HCT116 (cell line): ENCODE measurements at regions not wholly inside any gene's neighbourhood (a gene's known extent, or its start where the extent isn't known, plus 50 kb on each side); places are given as distances from the start of the nearest gene placed in this dataset.

Experiments
- ATAC-seq: fragments of 200-7000 bp; cut with Tn5 transposase; 2 replicates; pipeline ENCODE4 v1.9.1; 2020; ENCODE audit warnings: mild to moderate bottlenecking, moderate library complexity
- BruUV-seq: library from RNA; stranded (reverse); fragments of 400-500 nt; replicated peaks from 2 replicates; lab custom pipeline; 2021; lab: Mats Ljungman, UMichigan
- CTCF ChIA-PET: fragments of 300-600 bp; sonication (Branson Sonifier 250); formaldehyde crosslinking; loops from one replicate; lab custom pipeline; 2021; ENCODE audit warnings: antibody characterized with exemption; lab: Charles Lee
- POLR2A ChIA-PET: fragments of 300-600, 350-600 bp; sonication (Branson Sonifier 250); formaldehyde crosslinking; loops from one replicate; lab custom pipeline; 2021; ENCODE audit warnings: antibody characterized with exemption; lab: Charles Lee
- RAD21 ChIA-PET, 2 experiments: fragments of 300-600 bp; sonication (Branson Sonifier 250); formaldehyde crosslinking; loops; one replicate each; lab custom pipeline; 2023; ENCODE audit warnings: low total read pairs in 2 of 2; ENCODE audit not compliant: uncharacterized antibody in 2 of 2, unreplicated experiment in 2 of 2, low non-redundant PET in 1 of 2; lab: Charles Lee
- DNase-seq: peaks from one replicate; pipeline ENCODE4 v3.0.0-alpha.2; 2010; ENCODE audit warnings: low read depth, low spot score
- H2AFZ ChIP-seq: fragments of 200-600 bp; shearing (Covaris generic), sonication (generic); 2 replicates; pipeline ENCODE4 v1.6.1; 2017; ENCODE audit warnings: low read depth, mixed run types, mixed read lengths, antibody characterized with exemption, low read length; ENCODE audit not compliant: poor library complexity, severe bottlenecking
- H3K27ac ChIP-seq: 2 replicates; pipeline ENCODE4 v1.5.1; 2012; ENCODE audit warnings: low read depth, low read length
- H3K27me3 ChIP-seq: fragments of 200-600 bp; sonication (generic); 2 replicates; pipeline ENCODE4 v1.6.1; 2016; ENCODE audit warnings: mixed run types, low read length, mixed read lengths; ENCODE audit not compliant: insufficient read depth
- H3K36me3 ChIP-seq, 2 experiments: fragments of 200-500 bp in 1 of 2; fragments of 200-600 bp in 1 of 2; sonication (Bioruptor generic) in 1 of 2; sonication (generic) in 1 of 2; 2 replicates each; pipeline versions ENCODE4 v1.5.1 to v1.6.1; 2014 to 2016; ENCODE audit warnings: low read length in 2 of 2, inconsistent platforms in 1 of 2, mixed read lengths in 1 of 2, mixed run types in 1 of 2; ENCODE audit not compliant: insufficient read depth in 2 of 2, control insufficient read depth in 1 of 2
- H3K4me1 ChIP-seq, 2 experiments: fragments of 200-600 bp in 1 of 2; sonication (generic) in 1 of 2; 2 replicates each; pipeline versions ENCODE4 v1.5.1 to v1.6.1; 2012 to 2017; ENCODE audit warnings: low read length in 2 of 2, inconsistent platforms in 1 of 2, mild to moderate bottlenecking in 1 of 2, mixed read lengths in 1 of 2, mixed run types in 1 of 2, moderate library complexity in 1 of 2; ENCODE audit not compliant: insufficient read depth in 2 of 2, control insufficient read depth in 1 of 2
- H3K4me2 ChIP-seq: fragments of 200-600 bp; sonication (generic); 2 replicates; pipeline ENCODE4 v1.6.1; 2017; ENCODE audit warnings: mixed run types, low read length, mixed read lengths
- H3K4me3 ChIP-seq, 2 experiments: fragments of 200-600 bp in 1 of 2; sonication (generic) in 1 of 2; replicated peaks in 1 of 2; 2 replicates each; pipeline ENCODE4 v1.5.1; 2011 to 2016; ENCODE audit warnings: low read length in 2 of 2, control low read depth in 1 of 2, low read depth in 1 of 2, mild to moderate bottlenecking in 1 of 2, mixed read lengths in 1 of 2, mixed run types in 1 of 2
- H3K79me2 ChIP-seq: fragments of 200-600 bp; sonication (generic); 2 replicates; pipeline ENCODE4 v1.6.1; 2017; ENCODE audit warnings: mild to moderate bottlenecking, mixed run types, low read length, moderate library complexity, mixed read lengths; ENCODE audit not compliant: insufficient read depth
- H3K9ac ChIP-seq: fragments of 200-600 bp; sonication (generic); 2 replicates; pipeline ENCODE4 v1.6.1; 2016; ENCODE audit warnings: low read length, mixed read lengths
- H3K9me2 ChIP-seq: fragments of 200-600 bp; sonication (generic), shearing (Covaris generic); 2 replicates; pipeline ENCODE4 v1.6.1; 2017; ENCODE audit warnings: mixed run types, mild to moderate bottlenecking, moderate library complexity; ENCODE audit not compliant: insufficient read depth
- H3K9me3 ChIP-seq, 2 experiments: fragments of 200-500 bp in 1 of 2; fragments of 200-600 bp in 1 of 2; sonication (Bioruptor generic) in 1 of 2; sonication (generic) in 1 of 2; 2 replicates each; pipeline ENCODE4 v1.6.1; 2014 to 2017; ENCODE audit warnings: low read length in 2 of 2, mixed read lengths in 2 of 2, inconsistent platforms in 1 of 2, low read depth in 1 of 2, mild to moderate bottlenecking in 1 of 2, mixed run types in 1 of 2, moderate library complexity in 1 of 2; ENCODE audit not compliant: control insufficient read depth in 1 of 2, insufficient read depth in 1 of 2
- H4K20me1 ChIP-seq: fragments of 200-600 bp; sonication (generic), shearing (Covaris generic); 2 replicates; pipeline ENCODE4 v1.6.1; 2017; ENCODE audit warnings: mixed run types, mild to moderate bottlenecking, moderate library complexity; ENCODE audit not compliant: insufficient read depth
- ATF3 ChIP-seq: IDR thresholded peaks from 2 replicates; pipeline ENCODE4 v1.6.1; 2012
- CBX3 ChIP-seq: IDR thresholded peaks from 2 replicates; pipeline ENCODE4 v1.6.1; 2012; ENCODE audit warnings: low read depth
- CEBPB ChIP-seq: IDR thresholded peaks from 2 replicates; pipeline ENCODE4 v1.6.1; 2012; ENCODE audit warnings: low read depth
- CTCF ChIP-seq, 3 experiments: fragments of 200-600 bp in 1 of 3; sonication (generic) in 1 of 3; IDR thresholded peaks in 2 of 3; conservative IDR thresholded peaks in 1 of 3; 2 replicates each; pipeline ENCODE4 v1.5.1; 2012 to 2017; ENCODE audit warnings: low read depth in 2 of 3, low read length in 2 of 3, antibody characterized with exemption in 1 of 3, borderline replicate concordance in 1 of 3, control low read depth in 1 of 3, mild to moderate bottlenecking in 1 of 3, mixed read lengths in 1 of 3, mixed run types in 1 of 3, moderate library complexity in 1 of 3; ENCODE audit not compliant: insufficient read depth in 1 of 3
- EGR1 ChIP-seq: IDR thresholded peaks from 2 replicates; pipeline ENCODE4 v1.6.1; 2012; ENCODE audit warnings: low read depth
- EZH2 ChIP-seq: fragments of 200-600 bp; sonication (generic); IDR thresholded peaks from 2 replicates; pipeline ENCODE4 v1.6.1; 2017; ENCODE audit warnings: antibody characterized with exemption, mixed run types
- EZH2phosphoT487 ChIP-seq: fragments of 200-600 bp; IDR thresholded peaks from 2 replicates; pipeline ENCODE4 v1.6.1; 2018; ENCODE audit warnings: antibody characterized with exemption, borderline replicate concordance
- JUND ChIP-seq: IDR thresholded peaks from 2 replicates; pipeline ENCODE4 v1.6.1; 2012
- MAX ChIP-seq: IDR thresholded peaks from 2 replicates; pipeline ENCODE4 v1.6.1; 2012
- POLR2A ChIP-seq: IDR thresholded peaks from 2 replicates; pipeline ENCODE4 v1.7.0; 2011; ENCODE audit warnings: borderline replicate concordance; ENCODE audit not compliant: insufficient read depth, insufficient read length; ENCODE audit errors: extremely low read depth
- RAD21 ChIP-seq: IDR thresholded peaks from 2 replicates; pipeline ENCODE4 v1.6.1; 2012; ENCODE audit warnings: low read depth, mild to moderate bottlenecking
- REST ChIP-seq: IDR thresholded peaks from 2 replicates; pipeline ENCODE4 v1.6.1; 2012; ENCODE audit warnings: low read depth
- SP1 ChIP-seq: IDR thresholded peaks from 2 replicates; pipeline ENCODE4 v1.6.1; 2012; ENCODE audit warnings: low read depth
- YY1 ChIP-seq: IDR thresholded peaks from 2 replicates; pipeline ENCODE4 v1.6.1; 2011; ENCODE audit warnings: low read length, low read depth, moderate library complexity, mild to moderate bottlenecking; ENCODE audit not compliant: insufficient replicate concordance; ENCODE audit errors: extremely low read depth
- ZBTB33 ChIP-seq: IDR thresholded peaks from 2 replicates; pipeline ENCODE4 v1.6.1; 2011; ENCODE audit warnings: mild to moderate bottlenecking, low read length, moderate library complexity; ENCODE audit not compliant: insufficient replicate concordance; ENCODE audit errors: extremely low read depth
- ZFX ChIP-seq: fragments of 450-650 bp; IDR thresholded peaks from 2 replicates; pipeline ENCODE4 v1.6.1; 2017
- intact Hi-C: fragments of 100-400 bp; cut with micrococcal nuclease; formaldehyde crosslinking; loops from 2 replicates; pipeline ENCODE4 v1.10.0; 2022

GRCh38 chr2:51628917-51629316, 597.0 kb upstream of the NRXN1 start:
- RAD21 ChIA-PET = no interaction called here
- POLR2A ChIA-PET = no interaction called here
- no peaks in the 10 kb centered on the region for H3K9me2 ChIP-seq
- H3K4me2 ChIP-seq = no peak overlapping the region
- no peaks in the 10 kb centered on the region for H3K27me3 ChIP-seq
- DNase-seq (no peak), ATAC-seq (no peak)
- H3K79me2 ChIP-seq = no peaks in the 10 kb centered on the region
- intact Hi-C loops = no loop called here
- no peak overlapping the region for H3K9ac ChIP-seq
- H3K27ac ChIP-seq = no peak overlapping the region
- H3K4me3 ChIP-seq = no peak overlapping the region
- BruUV-seq = no TSS peak
- H3K9me3 ChIP-seq = no peaks in the 10 kb centered on the region
- no peaks in the 10 kb centered on the region for H4K20me1 ChIP-seq
- H3K4me1 ChIP-seq = no peaks in the 10 kb centered on the region
- no peak overlapping the region for H2AFZ ChIP-seq
- no peaks in the 10 kb centered on the region for H3K36me3 ChIP-seq
- TF ChIP-seq SP1 (no peak), REST (no peak), RAD21 (no peak), EZH2phosphoT487 (no peak), CBX3 (no peak), CTCF (IDR thresholded peaks at IDR 0.05 in 2 of 3, conservative IDR thresholded peaks at IDR 0.05 in 1 of 3; ENCODE audit: borderline replicate concordance in 1 of 3, insufficient read depth in 1 of 3, low read depth in 2 of 3, low read length in 2 of 3) (no peak), EZH2 (no peak), ZBTB33 (no peak), POLR2A (no peak), YY1 (no peak), JUND (no peak), MAX (no peak), CEBPB (no peak), ATF3 (no peak), ZFX (no peak), EGR1 (no peak)
- TF ChIP-seq, all 23 proteins: peak for 0
- CTCF ChIA-PET = no interaction called here
